Transverse colon (tissue), 4 donors: ENCODE measurements at regions not wholly inside any gene's neighbourhood (a gene's known extent, or its start where the extent isn't known, plus 50 kb on each side); places are given as distances from the start of the nearest gene placed in this dataset.

Experiments
- CTCF ChIP-seq, 5 experiments: fragments of 200-600 bp in 3 of 5; fragments of 450-650 bp in 2 of 5; sonication (generic) in 3 of 5; IDR thresholded peaks; 1 replicate in 2 of 5; 2 replicates in 3 of 5; pipeline ENCODE4 v1.5.1; 2016 to 2017; ENCODE audit warnings: antibody characterized with exemption in 5 of 5, inconsistent platforms in 3 of 5, mild to moderate bottlenecking in 2 of 5, moderate library complexity in 1 of 5
- POLR2A ChIP-seq: fragments of 450-650 bp; IDR thresholded peaks from one replicate; pipeline ENCODE4 v1.6.1; 2016; ENCODE audit warnings: antibody characterized with exemption, mild to moderate bottlenecking, moderate library complexity
- POLR2AphosphoS5 ChIP-seq, 3 donors: sonication (generic); formaldehyde crosslinking; IDR thresholded peaks; one replicate each; pipeline ENCODE4 v1.6.1; 2016; ENCODE audit warnings: antibody characterized with exemption in 3 of 3

GRCh38 chr19:34067861-34068271 is 104.4 kb upstream of the LSM14A start:
- TF ChIP-seq CTCF (IDR thresholded peaks at IDR 0.05) (no peak), POLR2A (no peak), POLR2AphosphoS5 (IDR thresholded peaks at IDR 0.05) (no peak)
